Erythroblast (primary cell): ENCODE measurements at regions not wholly inside any gene's neighbourhood (a gene's known extent, or its start where the extent isn't known, plus 50 kb on each side); places are given as distances from the start of the nearest gene placed in this dataset.
"Not testable (repeated sequence)": the region's sequence is repeated elsewhere in the genome, so short reads cannot be mapped to it uniquely, and the experiment has no call there.

Experiments used
- GATA1 ChIP-seq: IDR thresholded peaks from 2 replicates; pipeline ENCODE4 v1.6.1; 2011; ENCODE audit warnings: low read depth, mild to moderate bottlenecking, control low read depth, low read length, moderate library complexity
- POLR2A ChIP-seq: IDR thresholded peaks from 2 replicates; pipeline ENCODE4 v1.6.1; 2011; ENCODE audit warnings: mild to moderate bottlenecking, low read length

DNA sequence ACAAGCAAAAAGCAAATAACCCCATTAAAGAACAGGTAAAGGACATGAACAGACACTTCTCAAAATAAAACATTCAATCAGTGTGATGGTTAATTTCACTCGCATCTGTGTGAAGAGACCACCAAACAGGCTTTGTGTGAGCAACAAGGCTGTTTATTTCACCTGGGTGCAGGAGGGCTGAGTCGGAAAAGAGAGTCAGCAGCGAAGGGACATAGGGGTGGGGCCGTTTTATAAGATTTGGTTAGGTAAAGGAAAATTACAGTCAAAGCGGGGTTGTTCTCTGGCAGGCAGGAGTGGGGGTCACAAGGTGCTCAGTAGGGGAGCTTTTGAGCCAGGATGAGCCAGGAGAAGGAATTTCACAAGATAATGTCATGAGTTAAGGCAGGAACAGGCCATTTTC, 429.5 kb upstream of the ZNF804A start:
- TF ChIP-seq POLR2A, GATA1: not testable (repeated sequence)
